Mucosa of stomach (tissue), 1 donor: ENCODE measurements at regions not wholly inside any gene's neighbourhood (a gene's known extent, or its start where the extent isn't known, plus 50 kb on each side); places are given as distances from the start of the nearest gene placed in this dataset.
"Not testable (repeated sequence)": the region's sequence is repeated elsewhere in the genome, so short reads cannot be mapped to it uniquely, and the experiment has no call there.

ENCODE experiments used
- H3K27me3 ChIP-seq: one replicate; pipeline ENCODE4 v1.7.0; 2013; ENCODE audit warnings: mild to moderate bottlenecking, low read length; ENCODE audit not compliant: control insufficient read depth, insufficient read depth
- H3K36me3 ChIP-seq: one replicate; pipeline ENCODE4 v1.7.0; 2013; ENCODE audit warnings: low read length; ENCODE audit not compliant: control insufficient read depth, insufficient read depth
- H3K4me1 ChIP-seq: one replicate; pipeline ENCODE4 v1.7.0; 2013; ENCODE audit warnings: mild to moderate bottlenecking, low read length; ENCODE audit not compliant: control insufficient read depth, insufficient read depth
- H3K4me3 ChIP-seq: one replicate; pipeline ENCODE4 v1.7.0; 2013; ENCODE audit warnings: low read length
- H3K9ac ChIP-seq: one replicate; pipeline ENCODE4 v1.7.0; 2013; ENCODE audit warnings: mild to moderate bottlenecking, low read length, moderate library complexity
- H3K9me3 ChIP-seq: one replicate; pipeline ENCODE4 v1.7.0; 2013; ENCODE audit warnings: mild to moderate bottlenecking, low read length, moderate library complexity; ENCODE audit not compliant: control insufficient read depth
- donor health status: Pancreatic carcinoma.

DNA sequence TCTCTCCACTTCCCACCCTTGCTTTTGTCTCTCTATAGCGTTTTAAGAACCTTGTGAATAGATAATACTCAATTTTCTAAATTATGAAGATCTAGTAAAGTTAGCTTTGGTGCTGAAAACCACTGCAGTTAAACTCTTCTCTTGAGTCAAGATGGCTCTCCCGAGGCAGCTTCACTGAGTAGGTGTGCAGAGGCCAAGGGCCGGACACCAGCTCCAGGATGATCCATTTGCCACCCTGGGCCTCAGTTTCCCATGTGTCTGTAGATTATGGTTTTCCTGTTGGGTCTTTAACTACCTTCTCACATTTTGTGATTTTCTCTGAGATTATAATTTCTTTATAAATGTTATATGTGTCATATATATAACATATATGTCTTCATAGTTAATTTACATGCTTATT lies 68.5 kb upstream of the SH3RF3 start:
- Histone ChIP-seq H3K9ac (no peak overlapping the region), H3K4me1 (peaks cover 46% of the 10 kb centered on the region), H3K27me3 (no peaks in the 10 kb centered on the region), H3K9me3 (no peaks in the 10 kb centered on the region), H3K36me3 (no peaks in the 10 kb centered on the region), H3K4me3 (no peak overlapping the region)

DNA sequence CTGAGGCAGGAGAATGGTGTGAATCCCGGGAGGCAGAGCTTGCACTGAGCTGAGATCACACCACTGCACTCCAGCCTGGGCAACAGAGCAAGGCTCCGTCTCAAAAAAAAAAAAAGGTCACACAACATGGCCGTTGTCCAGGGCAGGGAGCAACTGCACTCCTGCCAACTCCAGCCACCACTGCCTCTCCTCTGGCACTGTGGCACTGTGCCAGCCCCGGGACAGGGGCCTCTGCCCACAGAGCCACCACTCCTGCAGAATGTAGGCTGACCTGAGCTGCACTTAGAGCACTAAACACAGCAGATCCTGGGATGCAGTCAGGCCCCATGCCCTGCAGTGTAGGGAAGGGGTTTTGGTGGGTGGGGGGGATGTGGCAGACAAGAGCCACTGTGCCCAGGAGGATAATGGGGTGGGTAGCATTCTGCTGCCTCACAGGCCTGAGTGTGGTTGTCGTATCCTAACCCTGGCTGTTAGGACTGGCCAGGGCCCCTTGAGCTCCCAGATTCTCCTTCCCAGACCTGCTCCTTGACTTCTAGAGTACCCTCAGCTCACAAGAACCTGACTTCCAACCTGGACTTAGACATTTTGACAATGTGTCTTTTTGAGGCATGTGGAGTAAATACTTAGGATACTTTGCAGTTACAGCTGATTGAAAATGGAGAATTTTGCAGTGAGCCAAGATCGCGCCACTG lies 69.4 kb upstream of the SH3RF3 start:
- no peak overlapping the region for H3K4me3 ChIP-seq
- no peak overlapping the region for H3K9ac ChIP-seq
- H3K9me3 ChIP-seq = no peaks in the 10 kb centered on the region
- H3K27me3 ChIP-seq = no peaks in the 10 kb centered on the region
- H3K36me3 ChIP-seq = no peaks in the 10 kb centered on the region
- peaks cover 39% of the 10 kb centered on the region for H3K4me1 ChIP-seq

DNA sequence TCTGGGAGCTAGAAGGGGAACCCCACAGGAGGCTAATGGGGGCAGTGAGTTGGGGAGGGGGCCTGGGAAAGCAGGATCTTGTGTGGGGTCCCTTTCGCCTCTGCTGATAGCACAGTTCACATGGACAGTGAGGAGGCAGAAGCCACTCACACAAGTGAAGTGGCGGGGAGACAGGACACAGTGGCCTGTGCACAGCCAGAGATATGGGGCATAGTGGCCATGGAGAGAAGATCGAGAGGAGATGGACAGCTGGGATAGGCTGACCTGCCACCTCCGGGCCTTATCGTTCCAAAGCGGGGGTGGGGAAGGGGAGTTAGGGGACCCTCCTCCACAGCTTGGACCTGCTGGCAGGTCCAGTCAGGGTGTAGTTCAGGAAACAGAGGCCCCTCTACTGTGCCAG lies 69.8 kb upstream of the EDAR start:
- H3K36me3 ChIP-seq = no peaks in the 10 kb centered on the region
- H3K27me3 ChIP-seq = no peaks in the 10 kb centered on the region
- H3K4me1 ChIP-seq = peaks cover 38% of the 10 kb centered on the region
- H3K9me3 ChIP-seq = no peaks in the 10 kb centered on the region
- H3K9ac ChIP-seq = no peak overlapping the region
- no peak overlapping the region for H3K4me3 ChIP-seq

DNA sequence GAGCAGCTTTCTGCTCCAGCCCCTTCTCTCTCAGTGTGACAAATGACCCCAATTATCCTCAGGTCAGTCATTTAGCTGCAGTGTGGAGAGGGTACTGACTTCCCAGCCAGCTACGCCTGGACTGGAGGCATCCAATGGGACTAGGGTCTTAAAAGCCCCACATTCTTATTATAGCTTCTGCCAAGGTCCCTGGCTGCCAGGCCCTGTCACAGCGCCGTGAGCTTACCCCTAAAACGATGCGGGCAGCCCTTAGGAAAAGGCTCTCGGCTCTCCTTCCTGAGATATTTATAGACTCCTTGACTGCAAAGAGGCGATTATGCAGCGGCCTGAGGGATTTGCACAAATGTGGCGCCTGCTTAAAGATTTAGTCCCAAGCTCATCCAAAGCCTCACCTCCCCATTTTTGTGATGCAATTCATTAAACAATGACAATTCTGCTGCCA lies 69.2 kb upstream of the EDAR start:
- Histone ChIP-seq H3K9ac (no peak overlapping the region), H3K27me3 (peaks cover under 1% of the 10 kb centered on the region), H3K4me3 (no peak overlapping the region), H3K4me1 (peaks cover 36% of the 10 kb centered on the region), H3K9me3 (no peaks in the 10 kb centered on the region), H3K36me3 (no peaks in the 10 kb centered on the region)

DNA sequence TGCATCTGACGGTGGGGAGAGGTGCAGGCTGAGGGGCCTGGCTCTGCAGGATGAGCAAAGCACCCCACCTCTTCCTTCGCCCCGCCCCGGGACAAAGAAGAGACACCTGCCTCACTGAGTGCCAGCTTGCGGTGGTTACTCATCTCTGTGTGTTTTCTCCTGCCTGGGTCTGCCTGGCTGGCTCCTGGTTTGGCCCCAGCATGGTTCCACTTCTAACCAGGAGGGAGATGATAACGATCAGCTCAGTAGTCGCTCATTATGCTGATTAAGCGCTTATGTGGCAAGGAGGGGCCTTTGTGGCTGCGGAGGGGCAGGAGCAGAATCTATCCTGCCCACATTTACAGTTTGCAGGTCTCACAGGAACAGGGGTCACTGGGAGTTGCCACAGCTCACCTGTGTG lies 68.7 kb upstream of the EDAR start:
- Histone ChIP-seq H3K4me3 (no peak overlapping the region), H3K27me3 (peaks cover 4% of the 10 kb centered on the region), H3K9ac (no peak overlapping the region), H3K36me3 (no peaks in the 10 kb centered on the region), H3K9me3 (no peaks in the 10 kb centered on the region), H3K4me1 (peaks cover 31% of the 10 kb centered on the region)

DNA sequence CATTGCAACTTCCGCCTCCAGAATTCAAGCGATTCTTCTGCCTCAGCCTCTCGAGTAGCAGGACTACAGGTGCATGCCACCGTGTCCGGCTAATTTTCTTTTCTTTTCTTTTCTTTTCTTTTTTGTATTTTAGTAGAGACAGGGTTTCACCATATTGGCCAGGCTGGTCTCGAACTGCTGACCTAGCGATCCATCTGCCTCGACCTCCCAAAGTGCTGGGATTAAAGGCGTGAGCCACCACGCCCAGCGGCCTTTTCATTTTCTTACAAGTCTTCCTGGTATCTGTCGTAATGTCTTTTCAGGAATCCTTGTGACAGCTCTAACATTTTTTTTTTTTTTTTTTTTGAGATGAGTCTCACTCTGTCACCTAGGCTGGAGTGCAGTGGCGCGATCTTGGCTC lies 66.4 kb upstream of the EDAR start:
- no peak overlapping the region for H3K9ac ChIP-seq
- no peaks in the 10 kb centered on the region for H3K9me3 ChIP-seq
- no peaks in the 10 kb centered on the region for H3K36me3 ChIP-seq
- H3K4me3 ChIP-seq = no peak overlapping the region
- peaks cover 4% of the 10 kb centered on the region for H3K27me3 ChIP-seq
- peaks cover 16% of the 10 kb centered on the region for H3K4me1 ChIP-seq

DNA sequence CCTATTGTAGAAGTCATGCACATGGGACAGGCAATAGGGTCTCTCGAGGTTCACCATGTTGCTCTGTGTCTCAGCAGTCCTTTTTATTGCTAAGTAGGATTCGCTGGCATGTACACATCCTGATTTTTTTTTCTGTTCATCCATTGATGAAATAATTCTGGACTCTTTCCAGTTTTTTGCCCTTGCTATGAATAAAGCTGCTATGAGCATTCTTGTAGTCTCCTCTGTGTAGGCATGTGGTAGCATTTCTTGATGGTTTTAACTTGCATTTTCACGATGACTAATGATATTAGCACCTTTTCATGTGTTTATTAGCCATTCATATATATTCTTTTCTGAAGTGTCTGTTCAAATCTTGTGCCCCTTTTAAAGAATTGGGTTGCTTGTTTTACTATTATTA lies 65.8 kb upstream of the EDAR start:
- no peak overlapping the region for H3K4me3 ChIP-seq
- no peak overlapping the region for H3K9ac ChIP-seq
- peaks cover 11% of the 10 kb centered on the region for H3K4me1 ChIP-seq
- no peaks in the 10 kb centered on the region for H3K9me3 ChIP-seq
- H3K27me3 ChIP-seq = peaks cover 4% of the 10 kb centered on the region
- H3K36me3 ChIP-seq = no peaks in the 10 kb centered on the region

DNA sequence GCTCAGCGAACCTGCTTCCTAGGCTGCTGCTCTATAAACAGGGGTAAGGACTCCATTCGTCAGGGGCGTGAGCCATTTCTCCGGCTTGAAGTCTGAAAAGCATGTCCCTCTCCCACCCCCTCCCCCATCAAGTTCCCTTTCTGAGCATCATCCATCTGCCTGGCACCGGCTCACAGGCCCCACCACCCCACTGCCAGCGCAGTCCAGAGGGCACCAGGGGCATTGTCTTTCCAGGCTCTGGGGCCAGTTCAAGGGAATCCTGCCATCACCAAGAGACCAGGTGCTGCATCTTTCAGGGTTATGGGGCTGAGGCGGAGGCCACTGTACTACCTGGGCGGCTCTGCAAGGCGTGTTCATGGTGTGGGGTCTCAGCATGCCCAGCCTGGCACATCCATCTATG lies 64.7 kb upstream of the EDAR start:
- Histone ChIP-seq H3K4me3 (no peak overlapping the region), H3K4me1 (no peaks in the 10 kb centered on the region), H3K9me3 (no peaks in the 10 kb centered on the region), H3K36me3 (no peaks in the 10 kb centered on the region), H3K9ac (no peak overlapping the region), H3K27me3 (peaks cover 4% of the 10 kb centered on the region)

DNA sequence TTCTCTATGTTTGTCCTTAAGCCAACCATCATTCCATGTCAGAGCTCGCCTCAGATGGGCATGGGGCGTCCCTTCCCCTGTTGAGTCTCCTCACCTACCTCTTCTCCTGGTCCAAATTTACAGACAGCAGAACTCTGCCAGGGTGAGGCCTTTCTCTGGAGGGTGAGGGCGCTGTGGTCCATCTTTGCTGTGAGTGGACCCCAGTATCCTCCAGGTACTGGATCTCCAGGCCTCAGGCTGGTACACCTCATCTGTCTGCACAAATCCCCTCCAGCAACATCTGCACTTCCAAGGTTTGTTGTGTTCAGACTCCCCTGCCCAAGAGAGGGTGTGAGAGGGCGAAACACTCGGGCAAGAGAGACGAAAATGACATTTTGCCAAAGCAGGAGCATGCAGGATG lies 63.9 kb upstream of the EDAR start:
- H3K9ac ChIP-seq = no peak overlapping the region

GRCh38 chr2:109049022-109049421 lies 60.0 kb upstream of the EDAR start:
- Histone ChIP-seq H3K4me1 (peaks cover 8% of the 10 kb centered on the region), H3K4me3 (no peak overlapping the region), H3K27me3 (peaks cover 4% of the 10 kb centered on the region), H3K9me3 (no peaks in the 10 kb centered on the region), H3K36me3 (no peaks in the 10 kb centered on the region), H3K9ac (no peak overlapping the region)

More for the DNA sequence above, 63.9 kb upstream of the EDAR start:
- Histone ChIP-seq H3K4me3 (no peak overlapping the region), H3K4me1 (no peaks in the 10 kb centered on the region), H3K27me3 (peaks cover 4% of the 10 kb centered on the region), H3K36me3 (no peaks in the 10 kb centered on the region), H3K9me3 (no peaks in the 10 kb centered on the region)

DNA sequence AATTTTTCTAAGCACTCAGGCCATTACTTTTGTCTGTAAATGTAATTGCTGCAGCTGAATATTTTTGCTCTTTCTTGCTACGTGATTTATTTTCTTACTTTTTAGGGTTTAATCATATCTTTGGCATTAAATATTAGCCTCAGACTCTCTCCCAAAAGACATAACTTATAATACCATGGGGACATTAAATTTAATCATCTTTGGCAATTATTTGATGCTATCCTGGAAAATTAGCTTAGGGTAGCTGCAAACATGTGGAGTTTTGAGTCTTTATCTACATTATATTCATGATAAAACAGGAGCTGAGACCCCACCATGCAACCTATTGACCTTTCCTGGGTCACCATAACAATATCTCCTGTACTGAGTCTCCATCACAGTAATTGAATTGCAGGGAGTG lies 59.1 kb upstream of the EDAR start:
- no peaks in the 10 kb centered on the region for H3K9me3 ChIP-seq
- peaks cover 2% of the 10 kb centered on the region for H3K27me3 ChIP-seq
- H3K36me3 ChIP-seq = no peaks in the 10 kb centered on the region
- no peak overlapping the region for H3K4me3 ChIP-seq
- no peak overlapping the region for H3K9ac ChIP-seq
- H3K4me1 ChIP-seq = peaks cover 8% of the 10 kb centered on the region

- H3K9ac ChIP-seq, H3K27me3 ChIP-seq, H3K9me3 ChIP-seq, H3K4me3 ChIP-seq, H3K36me3 ChIP-seq, H3K4me1 ChIP-seq: not testable (repeated sequence)
Observed at GRCh38 chr2:109047569-109047968, 58.5 kb upstream of the EDAR start.
